ENCODE measurements at regions not wholly inside any gene's neighbourhood (a gene's known extent, or its start where the extent isn't known, plus 50 kb on each side); places are given as distances from the start of the nearest gene placed in this dataset.

DNA sequence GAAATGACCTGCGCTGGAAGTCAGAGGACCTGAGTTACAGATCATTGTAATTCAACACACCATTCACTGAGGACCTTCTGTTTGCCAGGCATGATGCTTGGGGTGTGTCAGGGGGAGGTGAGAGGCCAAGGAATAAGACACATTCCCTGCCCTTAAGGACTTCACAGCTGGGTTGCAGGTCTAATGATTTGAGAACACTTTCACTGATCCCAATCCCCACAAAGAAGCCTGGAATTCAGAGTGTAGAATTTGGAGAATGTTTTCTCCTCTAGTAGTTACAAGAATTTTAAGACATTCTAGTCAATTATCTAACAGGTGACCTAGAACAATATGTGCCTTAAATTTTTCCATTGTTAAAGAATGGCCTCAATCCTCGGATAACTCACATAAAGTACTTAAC, 322.4 kb downstream of the TNS1 start:
- DNase-seq (ENCODE audit: low read depth, low spot score): no peak
- Histone ChIP-seq H3K9me3 (ENCODE audit: control insufficient read depth, insufficient read depth, low read depth, low read length) (no peaks in the 10 kb centered on the region), H3K27me3 (ENCODE audit: control insufficient read depth, insufficient read depth, low read length) (no peaks in the 10 kb centered on the region), H3K27ac (ENCODE audit: low read length) (no peak overlapping the region), H3K36me3 (ENCODE audit: control insufficient read depth, insufficient read depth, low read length) (no peaks in the 10 kb centered on the region), H3K4me3 (ENCODE audit: low read depth in 2 of 2, low read length in 2 of 2) (no peak overlapping the region), H3K4me1 (ENCODE audit: control insufficient read depth, insufficient read depth, low read length) (no peaks in the 10 kb centered on the region)
- TF ChIP-seq SIN3A (IDR thresholded peaks at IDR 0.05; ENCODE audit: borderline replicate concordance, insufficient read depth, low read depth, low read length) (no peak), TCF7L2 (IDR thresholded peaks at IDR 0.05; ENCODE audit: low read depth, low read length) (no peak)
- TF ChIP-seq, protein P1, sequence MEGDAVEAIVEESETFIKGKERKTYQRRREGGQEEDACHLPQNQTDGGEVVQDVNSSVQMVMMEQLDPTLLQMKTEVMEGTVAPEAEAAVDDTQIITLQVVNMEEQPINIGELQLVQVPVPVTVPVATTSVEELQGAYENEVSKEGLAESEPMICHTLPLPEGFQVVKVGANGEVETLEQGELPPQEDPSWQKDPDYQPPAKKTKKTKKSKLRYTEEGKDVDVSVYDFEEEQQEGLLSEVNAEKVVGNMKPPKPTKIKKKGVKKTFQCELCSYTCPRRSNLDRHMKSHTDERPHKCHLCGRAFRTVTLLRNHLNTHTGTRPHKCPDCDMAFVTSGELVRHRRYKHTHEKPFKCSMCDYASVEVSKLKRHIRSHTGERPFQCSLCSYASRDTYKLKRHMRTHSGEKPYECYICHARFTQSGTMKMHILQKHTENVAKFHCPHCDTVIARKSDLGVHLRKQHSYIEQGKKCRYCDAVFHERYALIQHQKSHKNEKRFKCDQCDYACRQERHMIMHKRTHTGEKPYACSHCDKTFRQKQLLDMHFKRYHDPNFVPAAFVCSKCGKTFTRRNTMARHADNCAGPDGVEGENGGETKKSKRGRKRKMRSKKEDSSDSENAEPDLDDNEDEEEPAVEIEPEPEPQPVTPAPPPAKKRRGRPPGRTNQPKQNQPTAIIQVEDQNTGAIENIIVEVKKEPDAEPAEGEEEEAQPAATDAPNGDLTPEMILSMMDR (IDR thresholded peaks at IDR 0.05): no peak
- POLR2A ChIA-PET: no interaction called here
- CTCF ChIA-PET: no interaction called here
- in situ Hi-C loops (cut with HindIII; ENCODE audit: low pct_unique_long_range_greater_than_20kb, low sequenced_read_pairs): no loop called here
- no peak for ATAC-seq
- BruUV-seq (replicated peaks): no TSS peak
- intact Hi-C loops (cut with micrococcal nuclease; ENCODE audit: unreplicated experiment): no loop called here

- in situ Hi-C loops (cut with HindIII; ENCODE audit: low pct_unique_long_range_greater_than_20kb, low sequenced_read_pairs) (no loop called here), intact Hi-C loops (cut with micrococcal nuclease; ENCODE audit: unreplicated experiment) (no loop called here)
- Histone ChIP-seq H3K36me3 (ENCODE audit: control insufficient read depth, insufficient read depth, low read length) (no peaks in the 10 kb centered on the region), H3K4me3 (ENCODE audit: low read depth in 2 of 2, low read length in 2 of 2) (no peak overlapping the region), H3K4me1 (ENCODE audit: control insufficient read depth, insufficient read depth, low read length) (no peaks in the 10 kb centered on the region), H3K27me3 (ENCODE audit: control insufficient read depth, insufficient read depth, low read length) (no peaks in the 10 kb centered on the region), H3K9me3 (ENCODE audit: control insufficient read depth, insufficient read depth, low read depth, low read length) (no peaks in the 10 kb centered on the region), H3K27ac (ENCODE audit: low read length) (no peak overlapping the region)
- POLR2A ChIA-PET: no interaction called here
- TF ChIP-seq TCF7L2 (IDR thresholded peaks at IDR 0.05; ENCODE audit: low read depth, low read length) (no peak), SIN3A (IDR thresholded peaks at IDR 0.05; ENCODE audit: borderline replicate concordance, insufficient read depth, low read depth, low read length) (no peak), POLR2AphosphoS5 (IDR thresholded peaks at IDR 0.05; ENCODE audit: low read depth, low read length) (no peak)
- TF ChIP-seq, protein P2, sequence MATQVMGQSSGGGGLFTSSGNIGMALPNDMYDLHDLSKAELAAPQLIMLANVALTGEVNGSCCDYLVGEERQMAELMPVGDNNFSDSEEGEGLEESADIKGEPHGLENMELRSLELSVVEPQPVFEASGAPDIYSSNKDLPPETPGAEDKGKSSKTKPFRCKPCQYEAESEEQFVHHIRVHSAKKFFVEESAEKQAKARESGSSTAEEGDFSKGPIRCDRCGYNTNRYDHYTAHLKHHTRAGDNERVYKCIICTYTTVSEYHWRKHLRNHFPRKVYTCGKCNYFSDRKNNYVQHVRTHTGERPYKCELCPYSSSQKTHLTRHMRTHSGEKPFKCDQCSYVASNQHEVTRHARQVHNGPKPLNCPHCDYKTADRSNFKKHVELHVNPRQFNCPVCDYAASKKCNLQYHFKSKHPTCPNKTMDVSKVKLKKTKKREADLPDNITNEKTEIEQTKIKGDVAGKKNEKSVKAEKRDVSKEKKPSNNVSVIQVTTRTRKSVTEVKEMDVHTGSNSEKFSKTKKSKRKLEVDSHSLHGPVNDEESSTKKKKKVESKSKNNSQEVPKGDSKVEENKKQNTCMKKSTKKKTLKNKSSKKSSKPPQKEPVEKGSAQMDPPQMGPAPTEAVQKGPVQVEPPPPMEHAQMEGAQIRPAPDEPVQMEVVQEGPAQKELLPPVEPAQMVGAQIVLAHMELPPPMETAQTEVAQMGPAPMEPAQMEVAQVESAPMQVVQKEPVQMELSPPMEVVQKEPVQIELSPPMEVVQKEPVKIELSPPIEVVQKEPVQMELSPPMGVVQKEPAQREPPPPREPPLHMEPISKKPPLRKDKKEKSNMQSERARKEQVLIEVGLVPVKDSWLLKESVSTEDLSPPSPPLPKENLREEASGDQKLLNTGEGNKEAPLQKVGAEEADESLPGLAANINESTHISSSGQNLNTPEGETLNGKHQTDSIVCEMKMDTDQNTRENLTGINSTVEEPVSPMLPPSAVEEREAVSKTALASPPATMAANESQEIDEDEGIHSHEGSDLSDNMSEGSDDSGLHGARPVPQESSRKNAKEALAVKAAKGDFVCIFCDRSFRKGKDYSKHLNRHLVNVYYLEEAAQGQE (IDR thresholded peaks at IDR 0.05; ENCODE audit: insufficient read depth in 1 of 2, low read depth in 2 of 2, low read length in 1 of 2): no peak
- TF ChIP-seq, protein P1 (IDR thresholded peaks at IDR 0.05): no peak
- CTCF ChIA-PET: no interaction called here
- no peak for DNase-seq (ENCODE audit: low read depth, low spot score)
- ATAC-seq: no peak
- no TSS peak for BruUV-seq (replicated peaks)
These were observed 329.2 kb downstream of the TNS1 start for GRCh38 chr2:217673627-217674026.

- no peaks in the 10 kb centered on the region for H3K9me3 ChIP-seq (ENCODE audit: control insufficient read depth, insufficient read depth, low read depth, low read length)
- CTCF ChIA-PET: no interaction called here
These were observed 330.3 kb downstream of the TNS1 start for GRCh38 chr2:217672472-217672871.

More at GRCh38 chr2:217672472-217672871, 330.3 kb downstream of the TNS1 start:
- DNase-seq (ENCODE audit: low read depth, low spot score) (no peak), ATAC-seq (no peak)
- no peaks in the 10 kb centered on the region for H3K27me3 ChIP-seq (ENCODE audit: control insufficient read depth, insufficient read depth, low read length)
- H3K4me3 ChIP-seq (ENCODE audit: low read depth in 2 of 2, low read length in 2 of 2): no peak overlapping the region
- POLR2A ChIA-PET: no interaction called here
- in situ Hi-C loops (cut with HindIII; ENCODE audit: low pct_unique_long_range_greater_than_20kb, low sequenced_read_pairs) (no loop called here), intact Hi-C loops (cut with micrococcal nuclease; ENCODE audit: unreplicated experiment) (no loop called here)
- no TSS peak for BruUV-seq (replicated peaks)
- H3K36me3 ChIP-seq (ENCODE audit: control insufficient read depth, insufficient read depth, low read length): no peaks in the 10 kb centered on the region
- no peaks in the 10 kb centered on the region for H3K4me1 ChIP-seq (ENCODE audit: control insufficient read depth, insufficient read depth, low read length)
- no peak overlapping the region for H3K27ac ChIP-seq (ENCODE audit: low read length)
- TF ChIP-seq, protein P2 (IDR thresholded peaks at IDR 0.05; ENCODE audit: insufficient read depth in 1 of 2, low read depth in 2 of 2, low read length in 1 of 2): no peak
- TF ChIP-seq TCF7L2 (IDR thresholded peaks at IDR 0.05; ENCODE audit: low read depth, low read length): no peak
- no peak for TF ChIP-seq POLR2AphosphoS5 (IDR thresholded peaks at IDR 0.05; ENCODE audit: low read depth, low read length)
- TF ChIP-seq SIN3A (IDR thresholded peaks at IDR 0.05; ENCODE audit: borderline replicate concordance, insufficient read depth, low read depth, low read length): no peak
- TF ChIP-seq, protein P1 (IDR thresholded peaks at IDR 0.05): no peak

All from Panc1 (cell line).